ENCODE measurements at regions not wholly inside any gene's neighbourhood (a gene's known extent, or its start where the extent isn't known, plus 50 kb on each side); places are given as distances from the start of the nearest gene placed in this dataset.

GRCh38 chrX:137342969-137343368 lies 223.0 kb upstream of the ZIC3 start:
- H3K36me3 ChIP-seq (replicated peaks), result no peaks in the 10 kb centered on the region

GRCh38 chrX:137313627-137314026 lies 252.3 kb upstream of the ZIC3 start:
- DNase-seq, result no peak
- no peak overlapping the region for H3K4me3 ChIP-seq (ENCODE audit: low read depth, low read length)
- in situ Hi-C loops (cut with HindIII; ENCODE audit: low pct_ligation_motif_present, low sequenced_read_pairs), result no loop called here
- no peak for TF ChIP-seq CTCF (IDR thresholded peaks at IDR 0.05; ENCODE audit: low read depth, low read length, missing control alignments)
- H3K27me3 ChIP-seq (replicated peaks), result no peaks in the 10 kb centered on the region
- no peaks in the 10 kb centered on the region for H3K36me3 ChIP-seq (replicated peaks)
- no peak overlapping the region for H3K27ac ChIP-seq

More at GRCh38 chrX:137342969-137343368, 223.0 kb upstream of the ZIC3 start:
- DNase-seq, result no peak
- Histone ChIP-seq H3K27me3 (replicated peaks) (no peaks in the 10 kb centered on the region), H3K4me3 (ENCODE audit: low read depth, low read length) (no peak overlapping the region), H3K27ac (no peak overlapping the region)
- TF ChIP-seq CTCF (IDR thresholded peaks at IDR 0.05; ENCODE audit: low read depth, low read length, missing control alignments), result no peak
- in situ Hi-C loops (cut with HindIII; ENCODE audit: low pct_ligation_motif_present, low sequenced_read_pairs), result no loop called here

GRCh38 chrX:137305404-137305803 lies 260.5 kb upstream of the ZIC3 start:
- Histone ChIP-seq H3K27me3 (replicated peaks) (no peaks in the 10 kb centered on the region), H3K4me3 (ENCODE audit: low read depth, low read length) (no peak overlapping the region), H3K36me3 (replicated peaks) (no peaks in the 10 kb centered on the region), H3K27ac (no peak overlapping the region)
- no peak for DNase-seq
- in situ Hi-C loops (cut with HindIII; ENCODE audit: low pct_ligation_motif_present, low sequenced_read_pairs), result no loop called here
- no peak for TF ChIP-seq CTCF (IDR thresholded peaks at IDR 0.05; ENCODE audit: low read depth, low read length, missing control alignments)

GRCh38 chrX:137297167-137297566 lies 263.4 kb upstream of the GPR101 start:
- no peak for DNase-seq
- TF ChIP-seq CTCF (IDR thresholded peaks at IDR 0.05; ENCODE audit: low read depth, low read length, missing control alignments), result no peak
- H3K27me3 ChIP-seq (replicated peaks), result no peaks in the 10 kb centered on the region
- no peaks in the 10 kb centered on the region for H3K36me3 ChIP-seq (replicated peaks)
- no peak overlapping the region for H3K27ac ChIP-seq
- in situ Hi-C loops (cut with HindIII; ENCODE audit: low pct_ligation_motif_present, low sequenced_read_pairs), result no loop called here
- no peak overlapping the region for H3K4me3 ChIP-seq (ENCODE audit: low read depth, low read length)

GRCh38 chrX:137290011-137290410 lies 256.2 kb upstream of the GPR101 start:
- in situ Hi-C loops (cut with HindIII; ENCODE audit: low pct_ligation_motif_present, low sequenced_read_pairs), result no loop called here
- Histone ChIP-seq H3K4me3 (ENCODE audit: low read depth, low read length) (no peak overlapping the region), H3K27me3 (replicated peaks) (no peaks in the 10 kb centered on the region), H3K36me3 (replicated peaks) (no peaks in the 10 kb centered on the region), H3K27ac (no peak overlapping the region)
- TF ChIP-seq CTCF (IDR thresholded peaks at IDR 0.05; ENCODE audit: low read depth, low read length, missing control alignments), result no peak
- no peak for DNase-seq

GRCh38 chrX:137287191-137287590 lies 253.4 kb upstream of the GPR101 start:
- H3K36me3 ChIP-seq (replicated peaks), result no peaks in the 10 kb centered on the region
- no peak for DNase-seq
- in situ Hi-C loops (cut with HindIII; ENCODE audit: low pct_ligation_motif_present, low sequenced_read_pairs), result no loop called here
- H3K27ac ChIP-seq, result no peak overlapping the region
- H3K27me3 ChIP-seq (replicated peaks), result no peaks in the 10 kb centered on the region
- no peak for TF ChIP-seq CTCF (IDR thresholded peaks at IDR 0.05; ENCODE audit: low read depth, low read length, missing control alignments)
- H3K4me3 ChIP-seq (ENCODE audit: low read depth, low read length), result no peak overlapping the region

All from brain microvascular endothelial cell (primary cell).